ENCODE measurements at regions not wholly inside any gene's neighbourhood (a gene's known extent, or its start where the extent isn't known, plus 50 kb on each side); places are given as distances from the start of the nearest gene placed in this dataset. TPM values are rescaled to one million over a fixed set of nuclear protein-coding genes. Genes with fewer than 3 reads are reported as not detected.
"Not testable (repeated sequence)": the region's sequence is repeated elsewhere in the genome, so short reads cannot be mapped to it uniquely, and the experiment has no call there.

DNA sequence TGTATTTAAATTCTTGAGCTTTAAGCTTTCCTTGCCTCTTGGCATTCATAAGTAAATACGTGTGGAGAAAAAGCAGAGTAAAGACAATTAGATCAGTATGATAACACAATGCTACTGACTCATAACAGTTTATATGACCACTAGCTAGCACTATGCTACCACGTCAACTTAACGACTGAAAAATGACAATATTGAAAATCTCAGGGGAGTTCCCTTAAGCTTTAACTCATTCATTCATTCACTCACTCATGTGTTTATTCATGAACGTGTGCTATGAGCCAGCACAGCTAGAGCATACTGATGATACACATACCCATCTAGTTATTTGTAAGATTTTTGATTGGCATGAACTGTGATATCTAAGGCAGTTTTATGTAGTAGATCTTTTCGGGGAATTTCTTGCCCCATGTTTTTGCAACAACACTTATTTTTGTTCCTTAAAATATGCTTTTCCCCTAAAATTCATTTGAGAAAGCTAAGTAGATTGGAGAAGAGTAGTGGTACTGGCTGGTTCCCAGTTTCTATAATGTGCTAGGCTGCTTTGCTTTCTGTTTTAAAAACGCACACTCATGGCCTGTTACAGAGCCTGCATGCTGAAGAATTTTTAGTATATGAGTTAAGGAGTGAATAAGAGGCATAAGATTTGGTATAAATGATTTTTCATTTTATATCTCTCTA, 57.4 kb upstream of the ACBD5 start:
- H3K4me2 ChIP-seq (ENCODE audit: low read length): no peak overlapping the region
- H3K4me3 ChIP-seq (ENCODE audit: low read length): no peak overlapping the region
- H3K9ac ChIP-seq (ENCODE audit: low read depth, low read length): no peak overlapping the region
- H3K36me3 ChIP-seq (ENCODE audit: insufficient read depth, low read length): no peaks in the 10 kb centered on the region
- H3K27me3 ChIP-seq (ENCODE audit: control insufficient read depth, insufficient read depth, low read length): no peaks in the 10 kb centered on the region
- H3K4me1 ChIP-seq (ENCODE audit: control insufficient read depth, insufficient read depth, low read length): no peaks in the 10 kb centered on the region
- H3K9me3 ChIP-seq (replicated peaks; ENCODE audit: low read length): no peaks in the 10 kb centered on the region

- H3K4me3 ChIP-seq (ENCODE audit: low read length); H3K36me3 ChIP-seq (ENCODE audit: insufficient read depth, low read length); H3K9ac ChIP-seq (ENCODE audit: low read depth, low read length); H3K27me3 ChIP-seq (ENCODE audit: control insufficient read depth, insufficient read depth, low read length); H3K4me2 ChIP-seq (ENCODE audit: low read length); H3K9me3 ChIP-seq (replicated peaks; ENCODE audit: low read length); H3K4me1 ChIP-seq (ENCODE audit: control insufficient read depth, insufficient read depth, low read length): not testable (repeated sequence)
Observed at GRCh38 chr10:27296285-27296684, 55.7 kb upstream of the ACBD5 start.

DNA sequence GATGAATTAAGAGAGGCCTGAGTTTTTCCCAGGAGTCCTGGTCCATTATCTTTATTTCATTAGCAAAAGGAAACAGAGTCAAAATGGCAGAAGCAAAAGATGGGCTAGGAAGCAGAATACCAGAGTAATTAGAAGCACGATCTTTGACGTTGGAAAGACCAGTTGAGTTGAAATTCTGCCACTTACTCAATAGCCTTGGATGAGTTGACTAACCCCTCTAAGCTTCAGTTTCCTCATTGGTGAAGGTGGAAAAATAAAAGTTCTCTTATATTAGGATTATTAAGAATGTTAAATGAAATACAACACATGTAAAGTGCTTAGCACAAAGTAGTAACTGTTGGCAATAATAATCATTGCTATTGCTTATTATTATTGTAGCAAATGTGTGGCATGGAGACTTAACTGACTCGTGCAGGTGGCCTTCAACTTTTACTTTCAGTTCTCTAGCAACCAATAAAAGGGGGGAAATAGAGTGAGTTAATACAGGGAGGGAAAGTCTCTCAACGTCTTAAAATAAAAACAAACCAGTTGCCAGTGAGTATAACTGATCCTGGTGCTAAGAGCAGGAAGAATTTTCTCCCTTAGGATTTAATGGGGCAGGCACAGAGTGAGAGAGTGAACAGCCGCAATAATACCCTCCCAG, 50.8 kb upstream of the ACBD5 start:
- H3K27me3 ChIP-seq (ENCODE audit: control insufficient read depth, insufficient read depth, low read length): not testable (repeated sequence)

More for the DNA sequence above, 50.8 kb upstream of the ACBD5 start:
- not testable (repeated sequence) for H3K9me3 ChIP-seq (replicated peaks; ENCODE audit: low read length); H3K4me3 ChIP-seq (ENCODE audit: low read length); H3K4me1 ChIP-seq (ENCODE audit: control insufficient read depth, insufficient read depth, low read length); H3K4me2 ChIP-seq (ENCODE audit: low read length); H3K9ac ChIP-seq (ENCODE audit: low read depth, low read length); H3K36me3 ChIP-seq (ENCODE audit: insufficient read depth, low read length)

Small RNAs in the stretch of these regions (small RNA-seq; reads per million reads assigned to genes)
- gene RNU6-452P (not detected), gene RNU6-666P (not detected), gene TRIAP1P1 (not detected)

Measured in skeletal muscle satellite cell (primary cell).